Naive thymus-derived CD8-positive, alpha-beta T cell (primary cell): ENCODE measurements at regions not wholly inside any gene's neighbourhood (a gene's known extent, or its start where the extent isn't known, plus 50 kb on each side); places are given as distances from the start of the nearest gene placed in this dataset.

ENCODE experiments used
- ATAC-seq, 2 donors: fragments of 150-1000 bp; cut with Tn5 transposase in 1 of 2; sonication (Bioruptor Pico), chemical (Tn5 transposase) in 1 of 2; 1 replicate in 1 of 2; 2 replicates in 1 of 2; pipeline ENCODE4 v1.10.0; 2021; ENCODE audit warnings: mild to moderate bottlenecking in 2 of 2, moderate library complexity in 2 of 2
- POLR2A ChIA-PET: fragments of 350-600 bp; sonication (Branson Sonifier 250); formaldehyde crosslinking; loops from one replicate; lab custom pipeline; 2021; ENCODE audit warnings: antibody characterized with exemption; lab: Charles Lee
- DNase-seq, 10 donors: peaks; one replicate each; pipeline versions ENCODE4 v3.0.0 to v3.0.0-alpha.2; 2020 to 2022
- H3K27ac Mint-ChIP-seq, 10 donors: one replicate each; pipeline ENCODE4 v1.8.0; 2020 to 2022; ENCODE audit warnings: mild to moderate bottlenecking in 10 of 10, mixed read lengths in 10 of 10, moderate library complexity in 4 of 10, inconsistent platforms in 1 of 10
- H3K27me3 Mint-ChIP-seq, 5 donors: one replicate each; pipeline ENCODE4 v1.8.0; 2021 to 2022; ENCODE audit warnings: mixed read lengths in 5 of 5
- H3K36me3 Mint-ChIP-seq, 3 donors: one replicate each; pipeline ENCODE4 v1.8.0; 2020 to 2022; ENCODE audit warnings: mixed read lengths in 3 of 3, mild to moderate bottlenecking in 2 of 3, inconsistent platforms in 1 of 3
- H3K4me1 Mint-ChIP-seq, 4 donors: one replicate each; pipeline ENCODE4 v1.8.0; 2021 to 2022; ENCODE audit warnings: mixed read lengths in 4 of 4
- H3K4me3 Mint-ChIP-seq, 10 donors: one replicate each; pipeline ENCODE4 v1.8.0; 2020 to 2022; ENCODE audit warnings: mild to moderate bottlenecking in 10 of 10, mixed read lengths in 10 of 10, moderate library complexity in 6 of 10, inconsistent platforms in 1 of 10
- H3K9me3 Mint-ChIP-seq, 9 donors: one replicate each; pipeline ENCODE4 v1.8.0; 2020 to 2022; ENCODE audit warnings: mixed read lengths in 9 of 9, mild to moderate bottlenecking in 3 of 9, inconsistent platforms in 1 of 9, moderate library complexity in 1 of 9

DNA sequence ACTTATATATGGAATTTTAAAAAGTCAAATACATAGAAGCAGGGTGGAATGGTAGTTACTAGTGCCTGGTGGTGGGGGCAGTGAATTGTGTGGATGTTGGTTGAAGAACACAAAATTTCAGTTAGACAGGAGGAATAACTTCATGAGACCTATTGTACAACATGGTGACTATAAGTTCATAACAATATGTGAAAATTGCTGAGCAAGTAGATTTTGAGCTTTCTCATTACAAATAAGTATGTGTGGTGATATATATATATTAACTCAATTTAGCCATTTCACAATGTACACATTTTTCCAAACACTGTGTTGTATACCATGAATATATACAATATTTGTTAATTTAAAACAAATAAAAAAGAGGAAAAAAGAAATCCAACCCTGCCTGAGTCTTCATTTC lies 641.1 kb downstream of the DIAPH3 start:
- Mint-ChIP-seq H3K36me3 (no peaks in the 10 kb centered on the region), H3K27me3 (peaks cover 0 to 6% (median 0%) of the 10 kb centered on the region in 5 donors), H3K4me3 (no peak overlapping the region), H3K4me1 (no peaks in the 10 kb centered on the region), H3K9me3 (peaks cover 0 to 1% (median 0%) of the 10 kb centered on the region in 9 donors), H3K27ac (no peak overlapping the region)
- no peak for ATAC-seq
- no peak for DNase-seq
- POLR2A ChIA-PET: no interaction called here

DNA sequence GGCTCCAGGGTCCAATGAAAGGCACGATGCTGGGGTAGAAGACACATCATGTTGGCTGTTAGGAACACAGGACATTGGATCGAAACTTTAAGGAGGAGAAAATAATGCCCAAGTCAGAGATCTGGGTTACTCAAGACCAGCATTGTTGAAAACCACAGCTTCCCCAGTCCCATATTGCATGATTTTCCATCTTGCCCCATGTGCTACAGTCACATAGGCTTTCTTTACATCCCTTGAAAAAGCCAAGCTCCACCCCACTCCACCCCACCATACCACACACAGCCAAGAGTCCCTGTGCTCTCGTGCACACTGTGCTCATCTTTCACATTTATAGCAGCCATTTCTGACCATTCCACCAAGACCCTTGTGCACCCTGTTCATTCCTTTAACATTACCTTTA lies 636.2 kb downstream of the DIAPH3 start:
- DNase-seq: no peak
- H3K9me3 Mint-ChIP-seq: no peaks in the 10 kb centered on the region
- ATAC-seq: no peak
- POLR2A ChIA-PET: no interaction called here
- peaks cover 3 to 15% (median 9%) of the 10 kb centered on the region in 4 donors for H3K4me1 Mint-ChIP-seq
- no peak overlapping the region for H3K27ac Mint-ChIP-seq
- H3K27me3 Mint-ChIP-seq: peaks cover 0 to 2% (median 0%) of the 10 kb centered on the region in 5 donors
- no peaks in the 10 kb centered on the region for H3K36me3 Mint-ChIP-seq
- H3K4me3 Mint-ChIP-seq: no peak overlapping the region

DNA sequence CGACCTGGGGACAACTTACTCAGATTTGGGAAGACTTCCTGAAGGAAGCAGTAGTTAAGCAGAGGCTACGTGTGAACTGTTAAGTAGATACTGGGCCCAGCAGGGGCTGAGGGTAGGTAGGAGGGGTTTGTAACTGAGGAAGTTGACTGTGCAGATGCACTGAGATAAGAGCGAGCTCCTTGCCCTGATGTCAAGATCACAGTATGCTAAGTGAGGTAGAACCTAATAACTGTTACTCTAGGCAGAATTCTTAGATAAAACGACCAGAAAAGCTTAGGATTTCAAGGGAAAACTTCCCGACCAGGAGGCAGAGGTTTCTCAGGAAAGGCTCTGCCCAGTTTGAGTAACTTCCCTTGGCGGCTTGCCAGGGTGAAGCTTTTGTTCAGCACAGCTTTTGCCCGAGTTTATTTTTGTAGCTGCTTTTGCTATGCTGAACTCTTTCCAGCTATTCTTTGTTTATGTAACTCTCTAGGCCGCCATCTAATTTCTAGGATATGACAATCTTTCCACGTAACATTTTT lies 632.1 kb downstream of the DIAPH3 start:
- POLR2A ChIA-PET: interaction anchor here (0.8 kb wide), 1 partner anchor 865 kb away, joined by 3 read pairs; no protein-coding TSS in a partner anchor
- Mint-ChIP-seq H3K27me3 (no peaks in the 10 kb centered on the region), H3K4me1 (peaks cover 3 to 17% (median 9%) of the 10 kb centered on the region in 4 donors), H3K27ac (peak overlapping the region in 7 of 10 donors; percentile 9 to 88 (median 49)), H3K4me3 (peak overlapping the region in 7 of 10 donors; percentile 5 to 80 (median 57)), H3K36me3 (no peaks in the 10 kb centered on the region), H3K9me3 (no peaks in the 10 kb centered on the region)
- DNase-seq (peak in 4 of 10 donors; percentile 4 to 20 (median 16)), ATAC-seq (peak; percentile 90 to 94)

DNA sequence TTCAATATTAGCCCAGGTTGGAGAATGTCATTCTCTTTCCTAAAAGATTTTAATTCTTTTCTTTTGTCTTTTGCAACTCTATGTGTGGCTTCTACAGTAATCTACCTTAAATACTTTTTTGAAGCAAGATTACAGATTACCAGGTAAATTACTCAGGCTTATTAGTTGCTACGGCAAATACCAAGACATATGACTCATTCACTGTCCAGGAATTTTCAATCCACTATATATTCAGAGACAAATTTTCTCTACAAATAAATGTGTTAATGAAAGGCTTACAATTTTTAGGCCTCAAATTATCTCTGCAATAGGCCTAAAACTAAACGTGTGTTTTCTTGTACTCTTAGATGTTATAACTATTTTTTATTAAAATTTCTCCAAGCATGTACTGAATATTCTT lies 631.3 kb downstream of the DIAPH3 start:
- no peaks in the 10 kb centered on the region for H3K9me3 Mint-ChIP-seq
- H3K36me3 Mint-ChIP-seq: no peaks in the 10 kb centered on the region
- peaks cover 3 to 17% (median 9%) of the 10 kb centered on the region in 4 donors for H3K4me1 Mint-ChIP-seq
- no peak overlapping the region for H3K4me3 Mint-ChIP-seq
- no peak for DNase-seq
- no peak overlapping the region for H3K27ac Mint-ChIP-seq
- no peaks in the 10 kb centered on the region for H3K27me3 Mint-ChIP-seq
- no peak for ATAC-seq
- POLR2A ChIA-PET: interaction anchor here (0.8 kb wide), 1 partner anchor 864 kb away, joined by 3 read pairs; no protein-coding TSS in a partner anchor

DNA sequence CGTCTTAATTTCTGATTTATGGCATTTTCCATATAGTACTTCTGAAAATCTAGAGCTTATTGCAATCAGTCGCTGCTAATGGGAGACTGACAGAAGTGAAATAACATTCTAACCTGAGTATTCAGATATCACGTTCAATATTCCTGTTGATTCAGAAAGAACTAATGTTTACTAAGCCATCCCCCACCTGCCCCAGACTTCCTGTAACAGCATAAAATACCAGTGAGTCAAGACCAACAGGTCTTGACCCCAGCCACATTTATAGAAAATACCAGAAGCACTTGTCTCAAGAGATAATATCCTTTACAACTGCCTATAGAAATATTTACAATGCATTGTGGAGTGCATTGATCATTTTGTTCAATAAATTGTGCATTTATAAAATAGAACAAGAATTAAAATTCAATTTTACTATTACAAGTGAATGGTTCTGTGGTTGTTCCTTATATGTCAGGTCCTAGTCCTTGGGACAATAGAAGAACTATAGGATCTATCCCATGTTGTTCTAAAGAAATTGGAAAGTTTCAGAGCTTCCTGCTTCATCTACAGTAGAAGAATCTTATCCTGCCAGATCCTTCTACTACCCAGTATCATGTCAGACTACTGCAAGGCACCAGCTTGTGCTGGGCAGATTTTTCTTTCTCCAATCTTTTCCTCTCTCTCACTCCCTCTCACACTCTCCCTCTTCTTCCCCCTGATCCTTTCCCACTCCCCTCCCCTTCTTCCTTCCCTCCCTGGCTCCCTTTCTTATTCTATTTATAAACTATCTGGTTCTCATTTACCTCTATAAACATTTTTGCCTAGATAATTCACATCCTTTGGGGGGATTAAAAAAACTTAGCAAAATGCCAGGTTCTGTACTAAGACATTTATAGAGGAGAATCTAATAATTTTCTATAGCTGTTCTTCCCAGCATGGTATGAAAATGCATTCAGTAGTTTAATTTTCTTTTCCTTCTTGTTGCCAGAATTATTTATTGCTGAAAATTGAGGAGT lies 629.9 kb downstream of the DIAPH3 start:
- Mint-ChIP-seq H3K4me3 (no peak overlapping the region), H3K27ac (peak overlapping the region in 1 of 10 donors; percentile 25), H3K36me3 (no peaks in the 10 kb centered on the region), H3K4me1 (peaks cover 3 to 17% (median 9%) of the 10 kb centered on the region in 4 donors), H3K9me3 (no peaks in the 10 kb centered on the region), H3K27me3 (peaks cover 0 to 2% (median 0%) of the 10 kb centered on the region in 5 donors)
- no peak for DNase-seq
- ATAC-seq: no peak
- POLR2A ChIA-PET: no interaction called here

DNA sequence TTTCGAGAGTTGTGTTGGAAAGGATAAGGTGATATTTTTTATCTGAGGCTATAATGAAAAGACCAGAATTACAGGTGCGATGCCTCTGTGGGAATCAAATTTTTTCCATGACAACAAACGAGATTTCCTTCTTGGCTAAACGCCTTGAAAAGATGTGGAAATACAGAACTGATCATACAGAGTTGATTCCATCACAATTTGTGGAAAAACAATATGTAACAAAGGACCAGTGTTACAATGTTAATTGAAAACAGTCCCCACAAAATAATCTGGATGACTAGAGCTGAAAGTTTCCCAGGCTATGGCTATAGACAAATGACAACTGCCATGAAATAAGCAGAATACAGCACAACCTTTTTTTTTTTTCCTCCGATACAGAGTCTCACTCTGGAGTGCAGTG lies 628.9 kb downstream of the DIAPH3 start:
- Mint-ChIP-seq H3K9me3 (no peaks in the 10 kb centered on the region), H3K4me3 (no peak overlapping the region), H3K27me3 (peaks cover 0 to 3% (median 0%) of the 10 kb centered on the region in 5 donors), H3K27ac (no peak overlapping the region), H3K4me1 (peaks cover 3 to 17% (median 9%) of the 10 kb centered on the region in 4 donors), H3K36me3 (no peaks in the 10 kb centered on the region)
- DNase-seq (no peak), ATAC-seq (no peak)
- POLR2A ChIA-PET: no interaction called here

DNA sequence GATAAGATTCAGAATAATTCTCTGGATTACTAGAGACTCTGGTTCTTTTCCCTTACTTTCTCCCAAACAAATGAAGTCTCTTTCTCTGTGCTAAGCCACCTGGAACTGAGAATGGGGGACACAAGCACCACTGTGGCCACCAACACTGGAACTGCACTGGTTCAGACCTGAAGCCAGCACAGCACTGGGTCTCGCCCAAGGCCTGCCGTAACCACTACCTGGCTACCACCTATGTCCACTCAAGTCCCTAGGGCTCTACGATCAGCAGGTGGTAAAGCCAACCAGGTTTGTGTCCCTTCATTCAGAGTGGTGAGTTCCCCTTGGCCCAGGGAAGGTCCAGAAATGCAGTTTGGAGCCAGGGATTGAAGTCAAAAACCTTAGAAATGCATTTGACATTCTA lies 626.2 kb downstream of the DIAPH3 start:
- H3K9me3 Mint-ChIP-seq: peaks cover 0 to 2% (median 0%) of the 10 kb centered on the region in 9 donors
- peaks cover 0 to 3% (median 0%) of the 10 kb centered on the region in 5 donors for H3K27me3 Mint-ChIP-seq
- peaks cover 0 to 1% (median 0%) of the 10 kb centered on the region in 4 donors for H3K4me1 Mint-ChIP-seq
- H3K36me3 Mint-ChIP-seq: no peaks in the 10 kb centered on the region
- H3K4me3 Mint-ChIP-seq: no peak overlapping the region
- ATAC-seq (no peak), DNase-seq (no peak)
- POLR2A ChIA-PET: no interaction called here
- no peak overlapping the region for H3K27ac Mint-ChIP-seq

DNA sequence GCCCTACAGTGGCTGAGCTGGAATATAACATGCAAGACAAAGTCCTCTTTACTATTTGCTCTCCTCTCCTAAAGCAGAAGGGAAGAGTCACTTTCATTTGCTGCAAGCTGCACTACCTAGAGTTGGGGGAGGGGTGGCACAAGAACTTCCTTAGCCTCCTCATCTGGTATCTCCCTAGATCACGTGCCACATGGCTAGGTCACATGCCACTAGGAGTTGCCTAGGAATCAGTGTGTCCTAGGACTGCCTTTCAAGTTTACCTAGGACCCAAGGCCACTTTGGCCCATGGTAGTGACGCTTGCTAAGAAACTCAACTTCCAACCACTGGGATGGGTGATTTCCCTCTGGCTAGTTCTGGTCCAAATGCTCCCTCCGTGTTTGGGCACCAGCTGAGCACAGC lies 625.2 kb downstream of the DIAPH3 start:
- Mint-ChIP-seq H3K4me3 (no peak overlapping the region), H3K27me3 (peaks cover 0 to 3% (median 0%) of the 10 kb centered on the region in 5 donors), H3K4me1 (peaks cover 0 to 4% (median 0%) of the 10 kb centered on the region in 4 donors), H3K36me3 (no peaks in the 10 kb centered on the region), H3K27ac (no peak overlapping the region), H3K9me3 (peaks cover 0 to 2% (median 0%) of the 10 kb centered on the region in 9 donors)
- POLR2A ChIA-PET: no interaction called here
- ATAC-seq: no peak
- no peak for DNase-seq

DNA sequence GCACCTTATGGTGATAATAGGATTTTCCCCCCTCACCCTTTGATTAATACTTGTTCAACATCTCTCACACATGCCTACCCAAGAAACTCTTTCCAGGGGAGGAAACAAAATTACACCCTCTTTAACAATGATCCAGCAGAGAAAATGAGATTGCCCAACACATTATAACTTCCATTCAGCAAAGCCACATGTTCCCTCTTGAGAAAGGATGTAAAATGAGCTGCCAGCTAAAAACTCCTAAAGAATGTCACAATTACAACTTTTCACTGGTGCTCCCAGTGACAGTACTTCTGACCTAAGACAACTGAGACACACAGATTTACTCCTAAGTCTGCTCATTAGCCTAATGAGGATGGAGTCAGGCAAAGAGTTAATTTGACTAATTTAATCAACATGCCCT lies 621.4 kb downstream of the DIAPH3 start:
- no peak overlapping the region for H3K27ac Mint-ChIP-seq
- no peak overlapping the region for H3K4me3 Mint-ChIP-seq
- peaks cover 2 to 21% (median 13%) of the 10 kb centered on the region in 5 donors for H3K27me3 Mint-ChIP-seq

DNA sequence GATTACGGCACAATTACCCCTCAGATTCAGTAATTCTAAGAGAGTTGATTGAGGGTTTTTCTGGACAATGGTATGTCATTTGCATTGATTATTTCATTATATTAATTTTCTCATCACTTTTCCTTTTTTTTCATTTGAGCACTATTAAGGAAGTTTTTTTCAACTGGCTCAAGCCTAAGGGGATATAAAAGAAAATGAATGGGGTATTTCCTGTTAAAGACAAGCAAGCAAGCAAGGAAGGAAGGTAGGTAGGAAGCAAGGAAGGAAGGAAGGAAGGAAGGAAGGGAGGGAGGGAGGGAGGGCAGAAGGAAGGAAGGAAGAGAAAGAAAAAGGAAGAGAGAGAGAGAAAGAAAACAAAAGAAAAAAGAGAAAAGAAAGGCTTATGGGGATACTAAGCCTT lies 620.3 kb downstream of the DIAPH3 start:
- DNase-seq: no peak
- peaks cover 0 to 5% (median 3%) of the 10 kb centered on the region in 4 donors for H3K4me1 Mint-ChIP-seq
- peaks cover 0 to 6% (median 0%) of the 10 kb centered on the region in 9 donors for H3K9me3 Mint-ChIP-seq
- H3K36me3 Mint-ChIP-seq: peaks cover 0 to 5% (median 0%) of the 10 kb centered on the region in 3 donors
- POLR2A ChIA-PET: no interaction called here
- no peak overlapping the region for H3K4me3 Mint-ChIP-seq
- ATAC-seq: no peak
- peak overlapping the region in 1 of 10 donors; percentile 21 for H3K27ac Mint-ChIP-seq
- H3K27me3 Mint-ChIP-seq: peaks cover 2 to 25% (median 13%) of the 10 kb centered on the region in 5 donors

More for the DNA sequence above, 621.4 kb downstream of the DIAPH3 start:
- ATAC-seq: no peak
- Mint-ChIP-seq H3K36me3 (peaks cover 0 to 5% (median 0%) of the 10 kb centered on the region in 3 donors), H3K4me1 (peaks cover 0 to 5% (median 3%) of the 10 kb centered on the region in 4 donors), H3K9me3 (peaks cover 0 to 4% (median 0%) of the 10 kb centered on the region in 9 donors)
- POLR2A ChIA-PET: no interaction called here
- DNase-seq: no peak

DNA sequence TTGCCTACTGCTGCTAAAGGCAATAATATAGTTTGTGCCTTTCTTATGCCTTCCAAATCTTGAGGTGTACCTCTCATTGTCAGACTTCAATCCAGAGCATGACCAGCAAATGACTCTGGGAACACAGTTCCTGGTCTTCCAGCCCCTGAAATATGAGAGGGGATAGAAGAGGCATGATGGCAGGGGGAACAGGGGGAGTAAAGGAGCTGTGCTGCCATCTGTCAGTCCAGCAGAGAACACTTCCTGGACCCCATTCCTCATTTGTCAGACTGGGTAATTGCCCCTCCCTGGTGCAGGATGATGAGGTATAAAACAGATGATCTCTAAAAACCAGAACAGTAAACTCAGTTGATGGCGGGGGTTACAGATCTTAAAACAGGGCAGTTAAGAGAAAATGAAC lies 618.7 kb downstream of the DIAPH3 start:
- peaks cover 0 to 5% (median 3%) of the 10 kb centered on the region in 4 donors for H3K4me1 Mint-ChIP-seq
- ATAC-seq (no peak), DNase-seq (no peak)
- peaks cover 2 to 15% (median 5%) of the 10 kb centered on the region in 9 donors for H3K9me3 Mint-ChIP-seq
- peaks cover 0 to 6% (median 0%) of the 10 kb centered on the region in 3 donors for H3K36me3 Mint-ChIP-seq
- H3K27ac Mint-ChIP-seq: no peak overlapping the region
- POLR2A ChIA-PET: no interaction called here
- H3K27me3 Mint-ChIP-seq: peaks cover 2 to 21% (median 13%) of the 10 kb centered on the region in 5 donors
- no peak overlapping the region for H3K4me3 Mint-ChIP-seq

DNA sequence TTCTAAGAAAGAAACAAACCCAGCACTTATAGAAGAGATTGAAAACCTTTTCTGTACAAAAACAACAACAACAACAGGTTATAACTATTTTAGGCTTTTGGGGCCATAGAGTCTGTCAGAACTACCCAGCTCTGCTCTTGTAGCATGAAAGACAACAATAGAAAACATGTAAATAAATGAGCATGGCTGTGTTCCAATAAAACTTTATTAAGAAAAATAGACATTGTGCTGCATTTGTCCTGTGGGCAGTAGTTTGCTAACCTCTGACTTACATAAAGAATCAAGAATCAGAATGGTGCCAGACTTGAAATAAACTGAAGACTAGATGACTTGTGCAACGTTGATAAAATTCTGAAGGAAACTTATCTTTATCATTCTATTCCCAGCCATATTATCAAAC lies 617.5 kb downstream of the DIAPH3 start:
- Mint-ChIP-seq H3K36me3 (peaks cover 0 to 15% (median 3%) of the 10 kb centered on the region in 3 donors), H3K27me3 (peaks cover 4 to 26% (median 13%) of the 10 kb centered on the region in 5 donors), H3K4me3 (no peak overlapping the region), H3K9me3 (peaks cover 7 to 24% (median 16%) of the 10 kb centered on the region in 9 donors), H3K27ac (no peak overlapping the region), H3K4me1 (peaks cover 0 to 5% (median 3%) of the 10 kb centered on the region in 4 donors)
- ATAC-seq (no peak), DNase-seq (no peak)
- POLR2A ChIA-PET: no interaction called here
